AG04450 (cell line): ENCODE measurements at regions not wholly inside any gene's neighbourhood (a gene's known extent, or its start where the extent isn't known, plus 50 kb on each side); places are given as distances from the start of the nearest gene placed in this dataset.

Experiments used
- CTCF ChIA-PET: fragments of 300-600, 350-600 bp; formaldehyde crosslinking; extraction: SDS; loops from one replicate; lab custom pipeline; 2022; ENCODE audit warnings: antibody characterized with exemption, inconsistent platforms; lab: Charles Lee
- POLR2A ChIA-PET: fragments of 350-600 bp; formaldehyde crosslinking; extraction: SDS; loops from one replicate; lab custom pipeline; 2021; ENCODE audit warnings: antibody characterized with exemption, inconsistent platforms; lab: Yijun Ruan, JAX
- DNase-seq: peaks from one replicate; pipeline ENCODE4 v3.0.0-alpha.2; 2011; ENCODE audit warnings: low read depth, low spot score
- H3K27ac ChIP-seq: one replicate; pipeline ENCODE4 v1.5.1; 2012; ENCODE audit warnings: low read depth, low read length, control low read depth
- H3K27me3 ChIP-seq: one replicate; pipeline ENCODE4 v1.6.0; 2012; ENCODE audit warnings: low read length; ENCODE audit not compliant: control insufficient read depth, insufficient read depth
- H3K4me3 ChIP-seq: 2 replicates; pipeline ENCODE4 v1.5.1; 2011; ENCODE audit warnings: mild to moderate bottlenecking, low read depth, low read length, control low read depth
- H3K9me3 ChIP-seq: 2 replicates; pipeline ENCODE4 v1.5.1; 2012; ENCODE audit warnings: low read length; ENCODE audit not compliant: control insufficient read depth, insufficient read depth
- CTCF ChIP-seq: IDR thresholded peaks from 2 replicates; pipeline ENCODE4 v1.5.1; 2011; ENCODE audit warnings: low read depth, low read length, control low read depth, inconsistent platforms

DNA sequence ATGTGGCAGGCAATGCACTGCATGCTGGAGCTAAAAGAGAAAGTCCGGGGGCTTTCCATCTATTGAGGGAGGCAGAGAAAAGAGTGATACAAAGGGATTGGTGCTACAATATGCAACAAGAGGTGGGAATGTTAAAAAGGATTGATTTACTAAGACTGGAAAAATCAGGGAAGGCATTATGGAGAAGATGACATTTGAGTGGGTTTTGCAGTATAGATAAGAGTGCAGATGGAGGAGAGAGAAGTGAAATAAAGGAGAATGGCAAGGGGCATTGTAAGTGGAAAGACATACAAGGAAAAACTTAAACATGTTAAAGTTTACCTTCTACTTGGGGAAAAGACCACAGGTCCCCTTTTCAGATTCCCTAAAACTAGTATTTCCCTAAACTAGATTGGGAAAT lies 399.4 kb downstream of the KCNRG start:
- no peak overlapping the region for H3K4me3 ChIP-seq
- no peak overlapping the region for H3K27ac ChIP-seq
- no peaks in the 10 kb centered on the region for H3K9me3 ChIP-seq
- no peak for DNase-seq
- ChIA-PET CTCF (no interaction called here), POLR2A (no interaction called here)
- no peaks in the 10 kb centered on the region for H3K27me3 ChIP-seq
- TF ChIP-seq CTCF = no peak

DNA sequence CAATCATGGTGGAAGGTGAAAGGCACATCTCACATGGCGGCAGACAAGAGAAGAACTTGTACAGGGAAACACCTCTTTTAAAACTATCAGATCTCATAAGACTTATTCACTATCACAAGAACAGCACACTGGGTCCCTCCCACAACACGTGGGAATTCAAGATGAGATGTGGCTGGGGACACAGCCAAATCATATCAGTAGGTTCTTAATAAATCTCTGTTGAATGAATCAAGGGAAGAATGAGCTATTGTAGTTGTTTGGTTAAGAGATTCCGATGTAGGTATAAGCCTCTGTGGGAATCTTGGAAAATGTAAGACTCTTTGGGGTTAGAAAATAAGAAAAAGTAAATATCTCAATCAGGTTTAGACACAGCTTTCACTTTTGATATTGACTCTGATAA lies 400.2 kb downstream of the KCNRG start:
- CTCF ChIA-PET = interaction anchor here (0.5 kb wide), 1 partner anchor 38 kb away, joined by 3 read pairs; no protein-coding TSS in a partner anchor
- Histone ChIP-seq H3K4me3 (no peak overlapping the region), H3K27ac (no peak overlapping the region), H3K9me3 (no peaks in the 10 kb centered on the region), H3K27me3 (no peaks in the 10 kb centered on the region)
- no peak for DNase-seq
- no peak for TF ChIP-seq CTCF
- POLR2A ChIA-PET = no interaction called here

DNA sequence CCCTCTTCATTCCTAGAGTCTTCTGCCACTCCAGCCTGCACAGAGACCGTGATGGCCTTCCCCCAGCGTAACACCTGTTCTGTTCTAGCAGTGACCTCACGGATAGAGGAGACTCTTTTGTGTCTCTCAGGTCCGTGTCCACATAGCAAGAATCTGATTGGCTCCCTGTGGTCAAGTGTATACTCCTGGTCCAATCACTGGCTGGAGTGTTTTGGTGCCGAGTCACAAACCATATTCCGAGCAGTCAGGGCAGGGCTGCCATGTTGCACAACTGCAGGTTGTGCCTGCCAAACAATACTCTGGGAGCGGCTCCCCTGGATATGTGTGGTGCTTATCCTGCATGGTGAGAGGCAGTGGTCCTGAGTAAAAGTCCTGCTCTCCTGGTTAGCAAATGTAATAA lies 402.4 kb downstream of the KCNRG start:
- ChIA-PET POLR2A (no interaction called here), CTCF (no interaction called here)
- Histone ChIP-seq H3K9me3 (no peaks in the 10 kb centered on the region), H3K27ac (no peak overlapping the region), H3K27me3 (no peaks in the 10 kb centered on the region), H3K4me3 (no peak overlapping the region)
- DNase-seq = no peak
- TF ChIP-seq CTCF = no peak

GRCh38 chr13:50419331-50419865 lies 404.2 kb downstream of the KCNRG start:
- Histone ChIP-seq H3K9me3 (no peaks in the 10 kb centered on the region), H3K27ac (no peak overlapping the region), H3K27me3 (no peaks in the 10 kb centered on the region), H3K4me3 (no peak overlapping the region)
- no peak for DNase-seq
- POLR2A ChIA-PET = interaction anchor here (0.7 kb wide), 1 partner anchor 294 kb away, joined by 3 read pairs; no protein-coding TSS in a partner anchor
- TF ChIP-seq CTCF = no peak
- CTCF ChIA-PET = interaction anchor here (0.8 to 1.2 kb wide), 3 partner anchors 334 to 442 kb away, joined by 3 to 5 read pairs (median 4); no protein-coding TSS in a partner anchor

DNA sequence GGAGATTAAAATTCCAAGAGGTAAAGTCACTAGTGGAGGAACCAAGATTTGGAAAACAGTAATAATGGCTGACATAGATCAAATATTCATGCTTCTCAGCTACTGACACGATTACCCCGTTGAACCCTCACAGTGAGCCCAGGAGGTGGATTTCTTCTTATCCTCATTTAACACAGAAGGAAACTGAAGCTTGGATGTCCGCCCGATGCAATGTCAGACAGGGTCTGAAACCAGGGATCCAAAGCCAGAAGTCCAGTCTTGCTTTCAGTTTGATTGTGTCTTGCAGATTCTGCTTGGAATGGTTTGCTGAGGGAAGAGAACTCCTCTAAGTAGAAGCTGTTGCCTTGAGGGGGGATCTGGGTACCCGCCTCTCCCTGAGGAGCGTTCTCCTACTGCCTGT lies 404.7 kb downstream of the KCNRG start:
- no peak for DNase-seq
- ChIA-PET POLR2A (interaction anchor here (0.7 kb wide), 1 partner anchor 295 kb away, joined by 3 read pairs; no protein-coding TSS in a partner anchor), CTCF (interaction anchor here (0.8 to 1.2 kb wide), 3 partner anchors 334 to 443 kb away, joined by 3 to 5 read pairs (median 4); no protein-coding TSS in a partner anchor)
- no peak overlapping the region for H3K4me3 ChIP-seq
- H3K27ac ChIP-seq = no peak overlapping the region
- H3K9me3 ChIP-seq = no peaks in the 10 kb centered on the region
- no peaks in the 10 kb centered on the region for H3K27me3 ChIP-seq
- TF ChIP-seq CTCF = no peak
